AG09309 (cell line): ENCODE measurements at regions not wholly inside any gene's neighbourhood (a gene's known extent, or its start where the extent isn't known, plus 50 kb on each side); places are given as distances from the start of the nearest gene placed in this dataset.
A peak's percentile ranks its signal among the peaks of the same experiment; 100 is the strongest.

Experiments used
- DNase-seq: peaks from one replicate; pipeline ENCODE4 v3.0.0-alpha.2; 2010; ENCODE audit warnings: low read depth
- H3K4me3 ChIP-seq: 2 replicates; pipeline ENCODE4 v1.5.1; 2011; ENCODE audit warnings: mild to moderate bottlenecking, low read depth, low read length, moderate library complexity; ENCODE audit not compliant: control insufficient read depth
- CTCF ChIP-seq: IDR thresholded peaks from 2 replicates; pipeline ENCODE4 v1.5.1; 2011; ENCODE audit warnings: mild to moderate bottlenecking, low read depth, low read length, inconsistent platforms; ENCODE audit not compliant: insufficient read depth, control insufficient read depth; ENCODE audit errors: missing control alignments

DNA sequence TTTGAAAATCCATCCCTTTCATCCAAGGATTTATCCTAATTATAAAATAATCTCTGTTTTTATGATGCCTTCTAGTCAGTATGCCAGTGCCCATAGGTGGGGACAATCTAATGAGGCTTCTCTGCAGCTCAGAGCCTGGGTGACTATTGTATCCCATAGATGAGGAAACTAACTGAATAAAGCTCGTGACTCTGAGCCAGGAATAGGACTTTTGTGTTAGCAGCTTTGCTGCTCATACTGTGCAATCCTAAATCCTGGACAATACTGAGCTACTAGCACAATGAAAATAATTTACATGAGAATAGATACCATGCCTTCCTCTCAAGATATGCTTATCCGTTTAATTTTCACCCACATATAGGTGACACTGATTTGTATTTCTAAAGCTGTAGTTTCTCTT, 443.0 kb downstream of the PLK2 start:
- H3K4me3 ChIP-seq, result no peak overlapping the region

GRCh38 chr5:58016358-58016757, 443.5 kb downstream of the PLK2 start:
- H3K4me3 ChIP-seq, result no peak overlapping the region
- DNase-seq, result peak; percentile 44
- no peak for TF ChIP-seq CTCF

More for the DNA sequence above, 443.0 kb downstream of the PLK2 start:
- DNase-seq, result no peak
- TF ChIP-seq CTCF, result no peak

- no peak for DNase-seq
- no peak for TF ChIP-seq CTCF
- H3K4me3 ChIP-seq, result no peak overlapping the region
These were observed 444.7 kb downstream of the PLK2 start for GRCh38 chr5:58015175-58015574.

- no peak for DNase-seq
- TF ChIP-seq CTCF, result no peak
- H3K4me3 ChIP-seq, result no peak overlapping the region
These were observed 446.2 kb downstream of the PLK2 start for GRCh38 chr5:58013542-58014258.

DNA sequence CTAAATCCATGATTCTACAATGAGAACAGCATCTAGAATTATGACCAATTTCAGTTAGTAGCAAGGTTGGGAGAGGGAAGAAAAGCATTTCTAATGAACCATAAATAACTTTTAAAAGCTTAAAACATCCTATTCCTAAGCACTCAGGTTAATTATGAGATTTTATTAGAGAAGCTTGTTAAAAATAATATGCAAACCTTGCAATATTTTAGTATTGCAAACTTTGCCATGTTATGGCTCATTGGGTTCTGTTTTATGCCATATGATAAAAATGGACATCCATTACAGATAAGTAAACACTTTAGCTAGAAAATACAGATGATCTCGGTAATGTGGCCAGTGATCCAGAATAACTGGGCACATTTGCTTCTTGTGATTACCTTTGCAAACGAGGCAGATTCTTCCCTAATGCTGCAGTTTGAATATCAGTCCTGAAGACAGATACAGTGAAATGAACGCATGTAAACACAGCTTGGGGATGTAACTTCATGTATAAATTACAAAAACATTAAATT, 447.0 kb downstream of the PLK2 start:
- no peak for DNase-seq
- TF ChIP-seq CTCF, result no peak
- no peak overlapping the region for H3K4me3 ChIP-seq

GRCh38 chr5:58012102-58012501, 447.8 kb downstream of the PLK2 start:
- DNase-seq, result no peak
- H3K4me3 ChIP-seq, result no peak overlapping the region
- no peak for TF ChIP-seq CTCF
